Activated CD8-positive, alpha-beta memory T cell treated with anti-CD3 and anti-CD28 coated beads, Interleukin-2, amount 50 U/mL, for 48 hours (primary cell): ENCODE measurements at regions not wholly inside any gene's neighbourhood (a gene's known extent, or its start where the extent isn't known, plus 50 kb on each side); places are given as distances from the start of the nearest gene placed in this dataset.
"Not testable (repeated sequence)": the region's sequence is repeated elsewhere in the genome, so short reads cannot be mapped to it uniquely, and the experiment has no call there.

Experiments used
- DNase-seq: peaks from one replicate; pipeline ENCODE4 v3.0.0-alpha.2; 2020

DNA sequence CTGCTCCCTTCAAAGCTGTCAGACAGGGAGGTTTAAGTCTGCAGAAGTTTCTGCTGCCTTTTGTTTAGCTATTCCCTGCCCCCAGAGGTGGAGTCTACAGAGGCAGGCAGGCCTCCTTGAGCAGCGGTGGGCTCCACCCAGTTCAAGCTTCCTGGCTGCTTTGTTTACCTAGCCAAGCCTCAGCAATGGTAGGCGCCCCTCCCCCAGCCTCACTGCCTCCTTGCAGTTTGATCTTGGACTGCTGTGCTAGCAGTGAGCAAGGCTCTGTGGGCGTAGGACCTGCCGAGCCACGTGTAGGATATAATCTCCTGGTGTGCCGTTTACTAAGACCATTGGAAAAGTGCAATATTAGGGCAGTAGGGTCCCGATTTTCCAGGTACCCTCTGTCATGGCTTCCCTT lies 707.1 kb upstream of the POM121L12 start:
- not testable (repeated sequence) for DNase-seq

DNA sequence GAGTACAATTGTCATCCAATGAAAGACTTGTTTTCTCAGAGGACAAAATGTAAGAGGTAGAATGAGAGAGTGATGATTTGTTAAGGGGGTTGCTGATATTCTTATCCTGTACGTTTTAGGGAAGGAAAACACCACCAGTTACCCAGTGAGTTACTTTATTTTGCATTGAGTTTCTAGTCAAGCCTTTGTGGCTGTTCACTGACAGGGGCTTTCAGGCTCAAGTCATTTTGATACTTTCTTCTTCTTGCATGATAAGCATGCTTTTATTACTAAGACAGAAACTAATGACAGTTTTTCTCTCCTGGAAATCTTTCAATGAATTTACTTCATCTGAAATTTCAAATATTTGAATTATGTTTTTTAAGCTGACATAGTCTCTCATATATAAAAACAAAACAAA lies 710.2 kb upstream of the POM121L12 start:
- no peak for DNase-seq

GRCh38 chr7:52323202-52323746 lies 712.2 kb upstream of the POM121L12 start:
- DNase-seq: no peak

- DNase-seq: no peak
Observed at GRCh38 chr7:52320610-52321009, 714.8 kb upstream of the POM121L12 start.

GRCh38 chr7:52317921-52318320 lies 717.5 kb upstream of the POM121L12 start:
- DNase-seq: no peak

DNA sequence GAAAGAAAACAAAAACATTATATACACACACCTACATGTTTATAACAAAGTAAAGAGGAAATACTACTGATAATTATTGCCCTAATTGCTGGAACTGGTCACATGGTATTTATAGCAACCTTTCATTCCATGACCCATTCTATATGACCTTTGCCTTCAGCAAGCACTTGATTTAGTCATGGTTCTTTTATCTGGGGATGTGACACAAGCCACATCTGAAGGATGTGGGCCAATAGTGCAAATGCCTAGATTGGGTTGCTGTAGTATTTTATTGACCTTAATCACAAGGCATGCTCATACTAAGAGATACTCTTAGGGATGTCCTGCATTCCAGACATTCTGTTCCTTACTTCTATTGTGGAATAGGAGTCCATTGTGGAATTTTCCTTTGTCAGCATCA lies 723.5 kb upstream of the POM121L12 start:
- no peak for DNase-seq

- no peak for DNase-seq
Observed at GRCh38 chr7:52309631-52310030, 725.8 kb upstream of the POM121L12 start.

GRCh38 chr7:52302765-52303520 lies 732.5 kb upstream of the POM121L12 start:
- DNase-seq: no peak

- no peak for DNase-seq
Observed at GRCh38 chr7:52297128-52297527, 738.3 kb upstream of the POM121L12 start.

- no peak for DNase-seq
Observed at GRCh38 chr7:52294942-52295341, 740.5 kb upstream of the POM121L12 start.

DNA sequence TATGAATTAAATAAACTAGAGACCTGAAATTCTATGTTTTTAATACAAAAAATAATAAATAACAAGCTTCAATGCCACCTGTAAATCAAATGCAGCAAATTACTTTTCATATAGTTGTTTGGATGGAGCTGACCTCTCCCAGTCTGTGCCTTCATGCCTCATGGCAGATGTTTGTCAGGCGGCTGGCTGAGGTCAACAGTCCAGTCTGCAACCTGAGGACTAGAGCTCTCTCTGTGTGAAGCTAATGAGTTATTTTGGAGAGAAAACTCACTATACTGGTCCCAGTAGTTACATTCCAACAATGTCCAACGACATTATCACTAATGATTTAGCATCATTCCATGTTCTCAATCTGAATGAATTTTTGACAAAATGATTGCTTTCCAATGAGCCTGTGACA lies 746.2 kb upstream of the POM121L12 start:
- no peak for DNase-seq

DNA sequence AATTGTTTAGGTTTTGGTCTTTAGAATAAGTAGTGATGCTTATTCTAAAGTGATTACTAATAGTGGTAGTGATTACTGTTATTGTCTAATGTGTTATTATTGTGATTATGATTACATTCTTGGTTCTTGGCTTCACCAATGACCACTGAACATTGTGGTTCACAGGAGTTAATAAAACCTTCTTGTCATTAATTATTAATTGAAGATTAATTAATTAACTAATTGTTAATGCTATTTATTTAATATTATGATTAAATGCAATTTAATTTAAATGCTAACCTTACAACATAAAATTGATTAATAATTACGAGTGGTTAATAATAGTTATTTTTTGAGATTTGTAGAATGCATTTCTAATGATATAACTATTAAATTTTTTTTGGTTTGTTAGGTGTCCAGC lies 747.7 kb upstream of the POM121L12 start:
- DNase-seq: no peak

GRCh38 chr7:52285689-52286088 lies 749.7 kb upstream of the POM121L12 start:
- no peak for DNase-seq

DNA sequence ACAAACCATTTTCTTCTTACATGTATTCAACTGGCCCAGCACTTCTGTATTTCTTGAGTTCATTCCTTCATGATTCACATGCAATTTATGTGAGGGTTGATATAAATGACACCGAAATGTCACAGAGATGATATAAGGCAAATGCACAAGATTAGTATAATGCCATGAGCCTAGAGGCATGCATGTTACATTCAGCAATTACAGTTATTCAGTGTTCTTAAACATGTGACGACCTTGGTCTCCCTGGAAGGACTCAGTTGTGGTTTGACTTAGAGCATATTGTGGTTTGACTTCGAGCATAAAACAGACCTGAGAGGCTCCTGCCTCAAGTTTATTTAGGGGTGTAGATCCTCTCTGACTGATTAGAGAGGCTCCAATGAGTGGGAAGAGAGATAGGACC lies 752.1 kb upstream of the POM121L12 start:
- DNase-seq: no peak

GRCh38 chr7:52273685-52274610 lies 761.5 kb upstream of the POM121L12 start:
- DNase-seq: no peak

- DNase-seq: no peak
Observed at GRCh38 chr7:52271703-52272102, 763.7 kb upstream of the POM121L12 start.

GRCh38 chr7:52270301-52270700 lies 765.1 kb upstream of the POM121L12 start:
- DNase-seq: no peak

- no peak for DNase-seq
Observed at GRCh38 chr7:52269669-52270068, 765.8 kb upstream of the POM121L12 start.

DNA sequence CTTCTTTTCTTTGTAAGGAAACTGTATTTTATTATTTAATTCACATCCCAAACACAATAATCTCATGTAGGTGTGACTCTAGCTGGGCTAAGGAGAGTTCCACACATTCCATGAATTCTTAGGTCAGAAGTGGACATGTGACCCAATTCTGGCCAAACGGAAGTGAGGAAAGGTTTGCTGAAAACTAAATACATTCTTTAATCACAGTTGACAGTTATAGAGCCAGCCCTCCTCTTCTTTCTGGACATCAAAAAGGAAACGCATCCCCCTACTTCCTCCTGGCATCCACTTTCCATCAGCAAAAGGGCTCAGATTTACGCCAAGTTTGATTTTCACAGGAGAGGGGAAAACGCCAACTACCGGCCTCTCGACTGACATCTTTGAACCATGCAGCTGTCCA lies 774.4 kb upstream of the POM121L12 start:
- no peak for DNase-seq

DNA sequence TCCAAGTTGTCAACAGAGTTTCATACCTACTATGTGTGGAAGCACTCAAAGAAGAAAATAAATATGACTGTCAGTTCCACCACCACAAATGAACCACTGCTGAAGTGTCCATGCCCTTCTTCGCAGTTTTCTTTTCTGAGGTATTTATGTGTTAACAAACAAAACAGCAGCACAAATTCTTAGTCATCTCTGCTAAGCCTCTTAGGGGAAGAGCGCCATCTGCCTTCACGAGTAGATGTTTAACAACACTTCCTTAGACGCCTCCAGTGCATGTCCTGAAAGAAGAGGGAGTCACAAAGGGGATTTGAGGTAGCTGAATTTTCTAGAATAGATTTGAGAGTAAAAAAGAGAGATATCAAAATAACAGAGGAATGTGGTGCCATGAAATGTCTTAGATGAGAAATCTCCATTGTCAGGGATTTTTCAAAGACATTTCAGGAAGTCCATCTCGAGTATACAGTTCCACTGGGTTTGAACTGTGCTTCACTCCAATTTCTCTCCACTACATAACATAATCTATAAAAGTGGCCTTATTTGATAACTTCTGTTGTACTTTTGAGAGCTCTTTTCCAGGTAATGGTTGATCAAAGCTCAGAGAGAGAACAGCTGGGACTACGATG lies 775.3 kb upstream of the POM121L12 start:
- no peak for DNase-seq

DNA sequence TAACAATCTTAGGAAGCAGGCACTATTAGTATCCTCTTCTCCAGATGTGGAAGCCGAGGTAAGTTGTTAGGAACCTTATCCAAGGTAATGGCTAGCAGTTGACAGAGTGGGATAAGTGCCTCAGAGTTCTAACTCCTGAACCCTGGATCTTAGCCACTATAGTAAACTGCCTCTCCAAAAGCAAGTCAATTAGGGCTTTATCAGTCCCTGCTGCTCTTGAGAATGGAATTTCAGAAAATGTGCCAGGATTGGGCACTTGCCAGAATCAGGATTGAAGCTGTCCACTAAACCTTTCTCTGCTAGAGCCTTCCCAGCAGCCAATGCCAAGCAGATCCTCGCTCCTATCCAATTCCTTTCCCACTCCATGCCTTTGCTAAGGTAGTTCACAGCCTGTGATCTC lies 777.5 kb upstream of the POM121L12 start:
- DNase-seq: no peak

GRCh38 chr7:52254396-52255010 lies 780.9 kb upstream of the POM121L12 start:
- no peak for DNase-seq

GRCh38 chr7:52253953-52254352 lies 781.5 kb upstream of the POM121L12 start:
- no peak for DNase-seq
